ENCODE measurements at regions not wholly inside any gene's neighbourhood (a gene's known extent, or its start where the extent isn't known, plus 50 kb on each side); places are given as distances from the start of the nearest gene placed in this dataset.

- TF ChIP-seq, protein P1, sequence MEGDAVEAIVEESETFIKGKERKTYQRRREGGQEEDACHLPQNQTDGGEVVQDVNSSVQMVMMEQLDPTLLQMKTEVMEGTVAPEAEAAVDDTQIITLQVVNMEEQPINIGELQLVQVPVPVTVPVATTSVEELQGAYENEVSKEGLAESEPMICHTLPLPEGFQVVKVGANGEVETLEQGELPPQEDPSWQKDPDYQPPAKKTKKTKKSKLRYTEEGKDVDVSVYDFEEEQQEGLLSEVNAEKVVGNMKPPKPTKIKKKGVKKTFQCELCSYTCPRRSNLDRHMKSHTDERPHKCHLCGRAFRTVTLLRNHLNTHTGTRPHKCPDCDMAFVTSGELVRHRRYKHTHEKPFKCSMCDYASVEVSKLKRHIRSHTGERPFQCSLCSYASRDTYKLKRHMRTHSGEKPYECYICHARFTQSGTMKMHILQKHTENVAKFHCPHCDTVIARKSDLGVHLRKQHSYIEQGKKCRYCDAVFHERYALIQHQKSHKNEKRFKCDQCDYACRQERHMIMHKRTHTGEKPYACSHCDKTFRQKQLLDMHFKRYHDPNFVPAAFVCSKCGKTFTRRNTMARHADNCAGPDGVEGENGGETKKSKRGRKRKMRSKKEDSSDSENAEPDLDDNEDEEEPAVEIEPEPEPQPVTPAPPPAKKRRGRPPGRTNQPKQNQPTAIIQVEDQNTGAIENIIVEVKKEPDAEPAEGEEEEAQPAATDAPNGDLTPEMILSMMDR (IDR thresholded peaks at IDR 0.05; ENCODE audit: poor library complexity, severe bottlenecking), result no peak
- no peak for ATAC-seq (ENCODE audit: low read depth)
Measured at GRCh38 chr4:100797356-100797755, 279.5 kb upstream of the EMCN start.

DNA sequence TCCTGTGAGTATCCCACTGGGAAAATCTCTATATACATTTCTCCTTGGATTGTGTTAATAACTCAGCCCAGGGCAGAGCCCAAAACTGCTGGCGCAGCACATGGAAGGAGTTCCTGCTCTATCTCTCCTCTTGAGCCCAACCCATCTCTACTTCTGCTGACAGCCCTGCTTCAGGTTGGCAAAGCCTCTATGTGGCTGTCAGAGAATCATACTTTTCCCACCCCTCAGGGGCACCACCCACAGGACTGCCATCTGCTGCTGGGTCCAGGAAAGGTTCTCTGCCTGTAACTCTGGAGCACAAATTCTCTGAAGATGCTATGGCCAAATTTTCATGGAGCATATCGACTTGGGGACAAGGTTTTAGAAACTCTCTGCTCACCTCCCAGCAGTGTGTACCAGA lies 278.5 kb upstream of the EMCN start:
- Histone ChIP-seq H3K27ac (ENCODE audit: poor library complexity, severe bottlenecking) (no peak overlapping the region), H3K4me3 (ENCODE audit: severe bottlenecking) (no peak overlapping the region), H3K36me3 (ENCODE audit: low read depth) (no peaks in the 10 kb centered on the region), H3K4me1 (ENCODE audit: insufficient read depth, poor library complexity, severe bottlenecking) (no peaks in the 10 kb centered on the region), H3K27me3 (ENCODE audit: insufficient read depth, poor library complexity, severe bottlenecking) (no peaks in the 10 kb centered on the region), H3K9me3 (ENCODE audit: severe bottlenecking) (no peaks in the 10 kb centered on the region)
- TF ChIP-seq, protein P1 (IDR thresholded peaks at IDR 0.05; ENCODE audit: poor library complexity, severe bottlenecking), result no peak
- DNase-seq (ENCODE audit: low spot score) (no peak), ATAC-seq (ENCODE audit: low read depth) (no peak)

More at GRCh38 chr4:100797356-100797755, 279.5 kb upstream of the EMCN start:
- Histone ChIP-seq H3K4me3 (ENCODE audit: severe bottlenecking) (no peak overlapping the region), H3K27me3 (ENCODE audit: insufficient read depth, poor library complexity, severe bottlenecking) (no peaks in the 10 kb centered on the region), H3K4me1 (ENCODE audit: insufficient read depth, poor library complexity, severe bottlenecking) (no peaks in the 10 kb centered on the region), H3K9me3 (ENCODE audit: severe bottlenecking) (no peaks in the 10 kb centered on the region), H3K36me3 (ENCODE audit: low read depth) (no peaks in the 10 kb centered on the region), H3K27ac (ENCODE audit: poor library complexity, severe bottlenecking) (no peak overlapping the region)
- no peak for DNase-seq (ENCODE audit: low spot score)

GRCh38 chr4:100795581-100795980 lies 277.8 kb upstream of the EMCN start:
- TF ChIP-seq, protein P1 (IDR thresholded peaks at IDR 0.05; ENCODE audit: poor library complexity, severe bottlenecking), result no peak
- Histone ChIP-seq H3K4me1 (ENCODE audit: insufficient read depth, poor library complexity, severe bottlenecking) (no peaks in the 10 kb centered on the region), H3K36me3 (ENCODE audit: low read depth) (no peaks in the 10 kb centered on the region), H3K9me3 (ENCODE audit: severe bottlenecking) (no peaks in the 10 kb centered on the region), H3K27ac (ENCODE audit: poor library complexity, severe bottlenecking) (no peak overlapping the region), H3K4me3 (ENCODE audit: severe bottlenecking) (no peak overlapping the region), H3K27me3 (ENCODE audit: insufficient read depth, poor library complexity, severe bottlenecking) (no peaks in the 10 kb centered on the region)
- DNase-seq (ENCODE audit: low spot score) (no peak), ATAC-seq (ENCODE audit: low read depth) (no peak)

GRCh38 chr4:100790836-100791615 lies 273.2 kb upstream of the EMCN start:
- ATAC-seq (ENCODE audit: low read depth) (no peak), DNase-seq (ENCODE audit: low spot score) (no peak)
- TF ChIP-seq, protein P1 (IDR thresholded peaks at IDR 0.05; ENCODE audit: poor library complexity, severe bottlenecking), result no peak
- Histone ChIP-seq H3K27me3 (ENCODE audit: insufficient read depth, poor library complexity, severe bottlenecking) (no peaks in the 10 kb centered on the region), H3K4me3 (ENCODE audit: severe bottlenecking) (no peak overlapping the region), H3K9me3 (ENCODE audit: severe bottlenecking) (no peaks in the 10 kb centered on the region), H3K4me1 (ENCODE audit: insufficient read depth, poor library complexity, severe bottlenecking) (no peaks in the 10 kb centered on the region), H3K36me3 (ENCODE audit: low read depth) (no peaks in the 10 kb centered on the region), H3K27ac (ENCODE audit: poor library complexity, severe bottlenecking) (no peak overlapping the region)

DNA sequence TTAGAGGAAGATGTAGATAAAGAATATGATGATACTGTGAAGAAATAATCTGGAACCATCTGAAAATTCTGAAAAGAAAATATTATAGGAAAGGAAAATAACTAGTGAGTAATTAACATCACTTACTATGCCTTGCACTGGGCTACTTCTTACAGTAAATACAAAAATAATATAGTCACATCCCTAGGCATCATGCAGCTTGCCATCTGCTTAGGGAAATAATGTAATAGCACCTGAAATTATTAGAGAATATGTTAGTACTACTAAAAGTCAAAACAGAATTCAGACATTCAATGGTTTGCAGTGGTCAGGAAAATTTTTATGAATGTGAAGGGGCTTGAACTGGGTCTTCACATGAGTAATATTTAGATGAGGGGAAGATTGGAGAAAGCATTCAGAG lies 272.2 kb upstream of the EMCN start:
- Histone ChIP-seq H3K27me3 (ENCODE audit: insufficient read depth, poor library complexity, severe bottlenecking) (no peaks in the 10 kb centered on the region), H3K4me3 (ENCODE audit: severe bottlenecking) (no peak overlapping the region), H3K36me3 (ENCODE audit: low read depth) (no peaks in the 10 kb centered on the region), H3K4me1 (ENCODE audit: insufficient read depth, poor library complexity, severe bottlenecking) (no peaks in the 10 kb centered on the region), H3K9me3 (ENCODE audit: severe bottlenecking) (no peaks in the 10 kb centered on the region), H3K27ac (ENCODE audit: poor library complexity, severe bottlenecking) (no peak overlapping the region)
- TF ChIP-seq, protein P1 (IDR thresholded peaks at IDR 0.05; ENCODE audit: poor library complexity, severe bottlenecking), result no peak
- ATAC-seq (ENCODE audit: low read depth) (no peak), DNase-seq (ENCODE audit: low spot score) (no peak)

Measured in RWPE2 (cell line).